NOMO-1 treated with dmso at 0.1 percent for 144 hours (cell line): ENCODE measurements at regions not wholly inside any gene's neighbourhood (a gene's known extent, or its start where the extent isn't known, plus 50 kb on each side); places are given as distances from the start of the nearest gene placed in this dataset.

Source experiments
- DNase-seq: peaks from one replicate; lab custom pipeline; 2025; ENCODE audit not compliant: unreplicated experiment; lab: John Stamatoyannopoulos, UW

- no peak for DNase-seq
These were observed 222.8 kb downstream of the ADAMTS9 start for GRCh38 chr3:64464955-64465354.

- no peak for DNase-seq
These were observed 223.8 kb downstream of the ADAMTS9 start for GRCh38 chr3:64463981-64464380.

GRCh38 chr3:64462203-64462602 lies 225.6 kb downstream of the ADAMTS9 start:
- no peak for DNase-seq

GRCh38 chr3:64460877-64461276 lies 226.9 kb downstream of the ADAMTS9 start:
- DNase-seq, result no peak

GRCh38 chr3:64460141-64460730 lies 227.6 kb downstream of the ADAMTS9 start:
- no peak for DNase-seq

GRCh38 chr3:64459711-64460110 lies 228.1 kb downstream of the ADAMTS9 start:
- no peak for DNase-seq

GRCh38 chr3:64457811-64458210 lies 230.0 kb downstream of the ADAMTS9 start:
- no peak for DNase-seq

GRCh38 chr3:64456674-64457073 lies 231.1 kb downstream of the ADAMTS9 start:
- no peak for DNase-seq

- no peak for DNase-seq
These were observed 230.1 kb upstream of the PRICKLE2 start for GRCh38 chr3:64455351-64455750.

GRCh38 chr3:64454768-64455167 lies 229.5 kb upstream of the PRICKLE2 start:
- no peak for DNase-seq

- no peak for DNase-seq
These were observed 228.9 kb upstream of the PRICKLE2 start for GRCh38 chr3:64454179-64454578.

- no peak for DNase-seq
These were observed 226.2 kb upstream of the PRICKLE2 start for GRCh38 chr3:64451283-64452012.

GRCh38 chr3:64450396-64450956 lies 225.2 kb upstream of the PRICKLE2 start:
- DNase-seq, result no peak

- DNase-seq, result no peak
These were observed 223.8 kb upstream of the PRICKLE2 start for GRCh38 chr3:64449026-64449425.

GRCh38 chr3:64445944-64446300 lies 220.7 kb upstream of the PRICKLE2 start:
- no peak for DNase-seq

- no peak for DNase-seq
These were observed 220.1 kb upstream of the PRICKLE2 start for GRCh38 chr3:64445109-64445943.

- no peak for DNase-seq
These were observed 219.3 kb upstream of the PRICKLE2 start for GRCh38 chr3:64444490-64445108.

- DNase-seq, result no peak
These were observed 218.5 kb upstream of the PRICKLE2 start for GRCh38 chr3:64443546-64444381.

GRCh38 chr3:64441861-64442260 lies 216.6 kb upstream of the PRICKLE2 start:
- no peak for DNase-seq

- DNase-seq, result no peak
These were observed 215.2 kb upstream of the PRICKLE2 start for GRCh38 chr3:64440498-64440897.
